ENCODE measurements at regions not wholly inside any gene's neighbourhood (a gene's known extent, or its start where the extent isn't known, plus 50 kb on each side); places are given as distances from the start of the nearest gene placed in this dataset.
A peak's percentile ranks its signal among the peaks of the same experiment; 100 is the strongest.
"Not testable (repeated sequence)": the region's sequence is repeated elsewhere in the genome, so short reads cannot be mapped to it uniquely, and the experiment has no call there.

DNA sequence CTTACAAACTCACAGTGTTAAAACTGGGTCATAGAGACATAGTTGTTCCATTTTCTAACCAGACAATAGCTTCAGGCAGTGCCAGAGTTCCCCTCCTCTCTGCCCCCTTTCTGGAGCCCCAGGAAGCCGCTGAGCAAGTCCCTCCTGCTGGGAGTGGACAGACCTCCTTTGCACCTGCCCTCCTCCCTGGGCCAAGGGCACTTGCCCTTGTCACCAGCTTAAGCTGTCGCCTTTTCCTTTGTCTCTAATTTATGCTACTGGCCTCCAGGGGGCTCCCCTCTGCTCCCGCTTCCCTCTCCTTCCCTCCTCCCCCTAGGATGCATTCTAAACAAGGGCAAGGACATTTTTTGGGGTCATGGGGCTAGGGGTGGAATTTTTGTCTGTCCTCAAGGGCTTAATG, 182.4 kb downstream of the MIS18A start:
- no peak for DNase-seq (ENCODE audit: low spot score)

DNA sequence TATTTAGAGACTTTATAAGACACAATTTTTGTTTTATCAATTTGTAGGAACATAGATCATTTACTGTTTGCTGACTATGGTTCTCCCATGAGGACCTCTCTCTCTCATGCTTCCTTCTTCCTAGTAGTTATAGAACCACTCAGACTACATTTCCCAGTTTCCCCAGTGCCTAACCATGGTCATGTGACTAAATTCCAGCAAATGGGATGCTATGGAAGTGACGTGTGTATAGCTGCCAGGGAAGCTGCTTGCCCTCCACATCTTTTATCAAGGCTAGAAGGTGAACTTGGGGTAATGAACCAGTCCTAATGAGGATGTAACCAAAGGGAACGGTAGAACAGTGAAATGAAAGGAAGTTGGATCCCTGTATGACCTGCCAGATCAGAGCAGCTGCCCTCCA, 184.0 kb downstream of the MIS18A start:
- peak; percentile 58 for DNase-seq (ENCODE audit: low spot score)

DNA sequence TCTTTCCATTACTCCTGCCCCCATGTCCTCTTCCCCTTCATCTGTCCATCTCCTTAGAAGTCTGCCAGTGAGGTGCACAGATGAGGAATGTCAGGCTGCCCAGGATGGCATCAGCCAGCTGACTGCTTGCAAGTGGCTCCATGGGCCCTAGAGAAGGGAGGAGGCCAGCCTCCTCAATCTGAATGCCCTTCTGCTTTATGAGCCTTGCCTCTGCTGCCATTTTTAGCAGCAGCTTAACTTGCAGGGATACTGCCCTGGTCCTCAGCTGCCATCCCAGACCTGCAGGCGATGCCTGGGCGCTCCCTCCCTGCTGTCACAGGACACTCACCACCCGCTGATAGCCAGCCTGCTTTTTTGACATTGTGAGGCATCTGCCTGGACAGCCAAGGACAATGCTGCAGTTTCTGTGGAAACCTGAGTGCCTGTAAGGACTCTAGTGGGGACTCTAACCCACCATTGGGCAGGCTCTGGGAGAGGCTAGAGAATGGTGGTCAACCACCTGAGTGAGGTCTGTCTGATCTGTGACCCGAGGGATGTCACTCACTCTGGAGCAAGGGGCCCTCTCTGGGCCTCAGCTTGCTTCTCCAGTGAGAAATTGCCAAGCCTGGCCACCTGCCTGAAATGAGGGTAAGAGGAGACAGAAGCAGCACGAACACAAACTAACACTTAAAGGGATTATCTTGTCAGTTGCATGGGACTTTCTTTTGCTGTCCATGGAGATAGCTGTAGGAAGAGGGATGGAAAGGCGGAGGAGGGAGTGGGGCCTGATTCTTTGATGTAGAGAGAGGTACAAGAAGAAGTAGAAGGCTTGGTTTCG, 185.0 kb downstream of the MIS18A start:
- no peak for DNase-seq (ENCODE audit: low spot score)

DNA sequence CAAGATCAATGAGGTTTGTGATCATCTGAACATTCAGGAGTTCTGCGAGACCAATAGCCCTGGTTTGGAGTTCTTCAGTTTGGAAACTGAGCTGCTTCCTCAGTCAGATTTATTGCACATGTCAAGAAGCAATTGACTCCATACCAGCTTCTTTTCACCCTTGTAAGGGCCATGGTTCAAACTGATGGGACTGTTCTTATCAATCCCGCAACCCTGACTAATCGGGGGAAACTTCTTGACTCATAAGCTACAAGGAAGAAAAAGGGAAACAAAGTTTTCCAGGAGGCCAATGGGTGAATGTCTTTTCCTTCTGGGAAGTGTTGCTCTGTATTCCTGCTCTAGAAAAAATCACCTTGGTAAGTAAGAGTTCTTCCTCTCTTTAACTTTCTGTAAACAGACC, 187.9 kb downstream of the MIS18A start:
- no peak for DNase-seq (ENCODE audit: low spot score)

DNA sequence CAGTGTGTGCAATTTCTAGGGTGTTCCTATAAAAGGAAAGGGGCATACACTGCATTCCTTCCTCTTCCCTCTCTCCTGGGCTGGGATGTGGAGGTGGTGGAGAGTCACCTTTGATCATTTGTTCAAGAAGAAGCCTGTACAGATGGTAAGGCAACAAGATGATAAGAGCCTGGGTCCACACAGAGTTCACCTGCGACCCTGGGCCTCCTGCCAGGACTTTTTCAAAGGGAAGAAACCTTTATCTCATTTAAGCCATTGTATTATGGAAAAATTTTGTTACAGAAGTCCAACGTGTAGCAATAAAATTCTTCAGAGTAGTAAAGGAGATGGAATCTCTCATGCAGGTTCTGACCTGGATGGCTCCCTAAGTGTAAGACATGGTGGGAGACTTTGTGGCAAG, 189.1 kb downstream of the MIS18A start:
- DNase-seq (ENCODE audit: low spot score), result no peak

DNA sequence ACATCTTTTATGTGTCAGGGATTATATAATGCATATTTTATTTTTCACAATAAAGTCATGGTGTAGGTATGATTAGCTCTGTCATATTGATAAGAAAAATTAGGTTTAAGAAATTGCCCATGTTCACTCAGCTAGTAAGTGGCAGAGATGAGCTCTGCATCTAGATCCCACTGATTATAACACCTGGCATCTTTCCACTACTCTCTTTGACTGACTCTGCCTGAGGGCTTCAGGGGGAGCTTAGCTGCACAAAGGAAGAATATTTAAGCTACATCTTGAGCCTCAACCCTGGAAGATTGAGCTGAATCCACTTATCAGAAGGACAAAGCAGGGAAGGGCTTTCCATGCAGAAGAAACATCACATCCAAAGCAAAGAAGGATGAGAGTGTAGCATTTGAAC, 190.4 kb downstream of the MIS18A start:
- DNase-seq (ENCODE audit: low spot score), result peak; percentile 18

DNA sequence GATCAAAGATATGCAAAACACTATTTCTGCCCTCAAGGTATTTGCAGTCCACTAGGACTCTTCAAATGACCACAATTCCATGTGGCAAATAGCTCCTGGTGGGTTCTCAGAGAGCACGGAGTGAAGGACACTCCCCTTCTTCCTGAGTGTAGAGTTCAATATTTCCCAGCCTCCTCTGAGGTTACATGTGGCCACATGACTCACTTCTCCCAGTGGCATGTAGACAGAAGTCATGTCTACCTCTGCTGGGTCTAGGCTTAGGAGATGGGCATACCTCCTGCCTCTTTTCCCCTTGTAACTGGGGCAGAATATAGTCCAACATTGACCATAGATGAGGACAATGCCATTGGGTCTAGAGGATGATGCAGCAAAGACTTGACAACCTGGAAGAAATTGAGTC, 191.4 kb downstream of the MIS18A start:
- no peak for DNase-seq (ENCODE audit: low spot score)

DNA sequence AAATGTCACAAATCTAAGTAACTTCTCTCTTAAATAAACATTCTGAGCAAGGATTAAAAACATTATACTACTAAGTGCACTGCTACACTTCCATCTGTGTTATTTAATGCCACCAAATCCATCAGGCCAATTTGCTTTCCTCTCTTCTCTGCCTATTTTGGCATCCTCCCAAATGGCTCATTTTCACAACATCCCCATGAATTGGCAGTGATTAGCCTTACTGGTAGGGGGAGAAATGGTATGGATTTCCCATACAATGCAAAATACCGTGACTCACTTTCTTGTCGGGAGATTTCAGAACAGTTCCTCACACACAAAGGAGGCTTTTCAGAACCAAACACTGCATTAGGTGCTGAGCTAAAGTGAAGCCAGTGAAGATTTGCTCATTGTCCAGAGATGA, 195.7 kb downstream of the MIS18A start:
- DNase-seq (ENCODE audit: low spot score), result no peak

DNA sequence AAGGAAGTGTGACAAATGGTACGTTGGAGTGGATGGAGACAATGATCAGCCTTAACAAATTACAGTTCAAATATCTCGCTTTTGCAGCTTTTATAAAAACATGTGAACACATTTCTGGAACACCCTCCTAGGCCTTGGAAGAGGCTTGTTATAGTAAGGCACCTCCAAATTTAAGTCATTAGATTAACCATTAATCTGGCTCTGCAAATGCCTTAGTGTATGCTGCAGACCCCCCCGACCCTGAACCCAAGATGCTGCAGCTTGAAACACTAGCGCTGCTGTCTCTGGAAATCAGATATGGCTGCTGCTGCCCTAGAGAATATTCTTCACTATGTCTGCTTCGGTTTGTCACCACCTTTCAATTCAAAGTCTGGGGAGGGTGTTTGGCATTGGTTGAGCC, 196.4 kb downstream of the MIS18A start:
- no peak for DNase-seq (ENCODE audit: low spot score)

DNA sequence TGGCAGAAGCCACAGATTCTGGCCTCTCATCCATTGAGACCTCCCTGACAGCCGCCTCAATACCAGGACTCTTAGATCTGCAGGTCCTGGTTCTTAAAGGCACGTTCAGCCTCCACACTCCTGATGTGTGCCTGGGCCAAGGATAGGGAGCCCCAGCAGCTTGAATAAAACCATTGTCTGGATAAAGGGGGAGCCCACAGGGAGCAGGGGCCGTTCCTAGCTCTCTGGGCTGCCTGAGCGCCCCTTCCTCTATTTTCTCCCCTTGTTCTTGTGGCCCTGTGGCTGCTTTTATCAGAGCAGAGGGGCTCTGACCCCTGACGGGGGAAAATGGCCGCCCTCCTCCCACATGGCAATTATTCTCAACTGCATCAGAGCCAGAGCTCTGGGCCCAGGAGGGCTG, 200.8 kb downstream of the HUNK start:
- DNase-seq (ENCODE audit: low spot score), result no peak

DNA sequence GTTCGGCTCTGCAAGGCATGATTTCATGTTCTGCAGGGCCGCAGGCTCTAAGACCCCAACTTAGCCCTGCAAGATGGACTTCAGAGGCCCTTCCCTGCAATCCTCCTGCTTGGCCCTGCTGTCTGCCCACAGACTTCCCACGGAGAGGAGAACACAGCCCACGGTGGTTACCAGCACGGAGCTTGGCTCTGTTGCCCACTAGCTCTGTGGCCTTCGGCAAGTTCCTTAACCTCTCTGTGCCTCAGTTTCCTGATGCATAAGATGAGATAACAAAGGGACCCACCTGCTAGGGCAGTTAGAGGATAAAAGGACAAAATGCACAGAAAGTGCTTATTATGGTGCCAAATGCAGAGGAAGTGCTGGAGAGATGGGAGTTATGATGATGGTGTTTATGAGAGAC, 200.4 kb downstream of the HUNK start:
- DNase-seq (ENCODE audit: low spot score), result no peak

DNA sequence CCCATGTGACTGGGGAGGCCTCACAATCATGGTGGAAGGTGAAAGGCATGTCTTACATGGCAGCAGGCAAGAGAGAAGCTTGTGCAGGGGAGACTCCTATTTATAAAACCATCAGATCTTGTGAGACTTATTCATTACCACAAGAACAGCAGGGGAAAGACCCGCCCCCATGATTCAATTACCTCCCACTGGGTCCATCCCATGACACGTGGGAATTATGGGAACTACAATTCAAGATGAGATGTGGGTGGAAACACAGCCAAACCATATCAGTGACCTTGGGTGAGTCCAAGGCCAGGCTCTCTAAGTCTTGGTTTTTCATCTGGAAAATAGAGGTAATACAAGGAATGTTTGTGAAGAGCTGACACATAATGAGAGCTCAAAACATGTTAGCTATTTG, 198.8 kb downstream of the HUNK start:
- not testable (repeated sequence) for DNase-seq (ENCODE audit: low spot score)

DNA sequence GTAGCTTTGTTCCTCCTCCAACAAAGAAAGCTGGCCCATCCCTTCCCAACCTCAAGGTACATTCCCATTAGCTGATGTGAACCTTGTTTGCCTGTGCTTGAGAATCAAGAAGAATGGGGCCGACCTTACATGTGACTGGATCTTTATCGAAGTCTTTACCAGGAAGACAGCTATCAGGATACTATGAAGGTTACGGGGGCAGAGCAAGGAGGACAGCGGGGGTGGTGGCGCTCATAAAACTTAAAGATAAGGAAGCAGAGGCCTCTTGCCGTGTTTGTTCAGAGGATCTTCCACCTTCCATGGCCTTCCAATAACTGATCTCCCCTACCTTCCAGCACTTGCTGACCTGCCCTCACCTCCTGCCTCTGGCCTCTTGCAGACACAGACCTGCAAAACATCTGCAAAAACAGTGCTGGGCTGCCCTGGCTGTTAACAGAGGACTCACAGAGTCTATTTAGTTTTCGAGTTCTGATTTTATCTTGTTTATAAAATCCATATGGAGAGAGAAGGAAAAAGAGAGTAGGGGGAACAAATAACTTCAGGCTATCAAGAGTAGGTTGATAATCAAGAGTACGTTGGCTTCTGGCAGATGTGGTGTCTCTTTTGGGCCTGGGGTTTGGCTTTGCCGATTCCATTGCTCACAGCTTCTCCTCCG, 198.0 kb downstream of the HUNK start:
- no peak for DNase-seq (ENCODE audit: low spot score)

DNA sequence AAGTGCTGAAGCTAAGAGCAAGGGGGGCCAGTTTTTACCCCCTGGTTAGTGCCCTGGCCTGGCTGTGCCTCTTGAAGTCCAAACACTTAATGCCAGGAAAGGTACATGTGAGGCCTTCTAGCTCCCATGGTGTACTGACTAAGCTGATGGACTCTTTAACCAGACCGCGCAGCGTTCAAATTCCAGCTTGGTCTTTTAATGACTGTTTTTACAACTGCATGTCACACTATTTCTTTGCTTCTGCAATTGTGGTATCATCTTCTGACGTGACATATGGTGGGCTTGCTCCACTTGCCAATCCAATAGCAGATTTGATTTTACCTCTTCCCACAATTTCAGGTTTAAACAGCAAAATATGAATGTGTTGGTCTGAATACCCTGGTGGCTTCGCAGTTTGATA, 197.3 kb downstream of the HUNK start:
- no peak for DNase-seq (ENCODE audit: low spot score)

DNA sequence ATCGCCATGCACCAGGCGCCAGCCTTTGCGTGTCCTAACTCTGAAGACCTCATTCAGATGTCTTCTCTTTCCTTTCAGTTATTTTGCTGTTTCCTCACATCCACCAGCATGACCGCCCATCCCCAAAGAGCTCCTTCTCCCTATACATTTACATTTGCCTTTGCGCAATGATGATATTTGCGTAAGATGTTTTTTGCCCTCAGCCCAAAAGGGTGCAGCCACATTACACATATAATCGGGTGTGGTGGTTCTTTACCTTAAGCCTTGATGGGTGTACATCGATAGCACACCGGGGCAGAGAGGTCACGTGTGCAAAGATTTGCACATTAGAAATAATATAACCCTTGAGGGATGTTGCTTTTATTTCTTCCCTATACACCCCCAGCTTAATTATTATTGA, 192.8 kb downstream of the HUNK start:
- DNase-seq (ENCODE audit: low spot score), result no peak

DNA sequence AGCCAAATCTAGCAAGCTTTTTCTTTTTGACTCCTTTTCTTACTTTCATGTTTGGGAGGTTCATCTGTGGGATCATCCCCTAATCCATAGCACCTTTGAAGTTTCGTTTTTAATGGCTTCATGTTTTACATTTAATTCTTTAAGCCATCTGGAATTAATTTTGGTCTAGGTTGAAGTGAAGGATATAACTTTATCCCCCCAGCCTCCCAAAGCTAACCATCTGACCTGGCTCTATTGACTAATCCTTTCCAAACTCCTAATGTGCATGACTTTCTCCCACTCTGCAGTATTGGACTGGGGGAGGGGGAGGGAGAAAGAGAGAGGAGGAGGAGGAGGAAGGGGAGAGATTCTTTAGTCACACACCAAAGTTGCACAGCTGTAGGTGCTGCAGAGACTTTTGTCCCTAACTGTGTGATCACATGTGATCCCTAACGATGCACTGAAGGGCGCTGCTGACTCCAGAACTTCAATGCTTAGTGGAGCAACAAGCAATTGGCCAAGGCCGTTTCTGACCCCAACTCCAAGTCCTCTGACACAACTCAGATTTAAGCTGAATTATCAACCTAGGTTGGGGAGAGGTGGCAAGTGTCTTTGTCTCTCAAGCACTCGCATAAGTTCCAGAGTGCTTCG, 191.6 kb downstream of the HUNK start:
- DNase-seq (ENCODE audit: low spot score), result peak; percentile 87

DNA sequence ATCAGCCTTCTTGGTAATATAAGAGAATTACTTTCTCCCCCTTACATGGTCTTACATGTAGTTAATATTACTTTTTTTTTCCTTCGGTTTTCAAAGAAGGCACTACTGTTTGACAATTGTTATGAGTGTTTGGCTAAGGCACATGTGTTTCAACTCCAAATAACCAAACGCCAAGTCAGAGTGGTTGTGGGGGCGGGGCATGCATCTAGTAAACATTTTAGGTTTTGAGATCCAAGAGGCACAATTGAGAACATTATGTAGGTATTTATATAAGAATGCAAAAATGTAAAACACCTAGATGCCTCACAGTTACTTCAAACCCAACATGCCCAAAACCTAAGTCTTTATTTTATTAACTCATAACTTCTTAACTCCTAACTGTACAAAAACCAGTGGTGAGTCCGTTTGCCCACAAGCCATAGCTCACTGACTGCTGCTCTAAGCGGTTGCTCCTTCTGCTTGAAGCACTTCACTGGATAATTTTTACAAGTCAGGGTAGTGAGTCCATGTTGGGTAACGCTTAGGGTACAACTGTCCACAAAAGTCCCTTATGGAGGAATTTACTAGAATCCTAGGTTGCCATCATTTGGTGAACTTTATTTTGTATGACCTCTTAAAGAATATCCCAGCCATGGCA, 189.9 kb downstream of the HUNK start:
- DNase-seq (ENCODE audit: low spot score), result no peak

DNA sequence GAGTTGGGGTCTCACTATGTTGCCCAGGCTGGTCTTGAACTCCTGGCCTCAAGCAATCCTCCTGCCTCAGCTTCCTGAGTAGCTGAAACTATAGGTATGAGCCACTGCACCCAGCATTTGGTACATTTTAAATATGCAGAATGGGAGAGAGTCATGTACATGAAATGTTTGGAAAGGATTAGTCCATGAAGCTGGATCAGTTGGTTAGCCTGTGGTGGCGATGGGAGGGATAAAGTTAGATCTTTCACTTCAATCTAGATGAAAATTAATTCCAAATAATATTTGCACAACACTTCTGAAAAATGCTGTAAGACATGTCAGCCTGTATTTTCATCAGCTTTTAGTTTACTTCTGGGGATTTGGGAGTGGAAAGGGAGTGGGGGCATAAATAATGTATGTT, 188.9 kb downstream of the HUNK start:
- DNase-seq (ENCODE audit: low spot score), result peak; percentile 46

DNA sequence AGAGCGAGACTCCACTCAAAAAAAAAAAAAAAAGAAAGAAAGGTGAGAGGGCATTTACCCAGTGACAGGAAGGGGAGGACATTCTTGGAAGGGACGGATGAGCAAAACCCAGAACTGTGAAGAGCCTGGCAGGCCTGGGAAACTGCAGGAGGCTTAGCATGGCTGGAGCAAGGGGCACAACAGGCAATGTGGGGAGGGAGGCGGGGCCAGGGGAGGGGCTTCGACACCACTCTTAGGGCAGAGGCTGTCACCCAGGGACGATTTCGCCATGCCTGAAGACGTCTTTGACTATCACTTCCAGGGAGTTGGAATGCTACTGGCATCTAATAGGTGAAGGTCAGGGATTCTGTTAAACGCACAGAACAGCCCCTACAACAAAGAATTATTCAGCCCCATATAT, 184.0 kb downstream of the HUNK start:
- DNase-seq (ENCODE audit: low spot score), result no peak

DNA sequence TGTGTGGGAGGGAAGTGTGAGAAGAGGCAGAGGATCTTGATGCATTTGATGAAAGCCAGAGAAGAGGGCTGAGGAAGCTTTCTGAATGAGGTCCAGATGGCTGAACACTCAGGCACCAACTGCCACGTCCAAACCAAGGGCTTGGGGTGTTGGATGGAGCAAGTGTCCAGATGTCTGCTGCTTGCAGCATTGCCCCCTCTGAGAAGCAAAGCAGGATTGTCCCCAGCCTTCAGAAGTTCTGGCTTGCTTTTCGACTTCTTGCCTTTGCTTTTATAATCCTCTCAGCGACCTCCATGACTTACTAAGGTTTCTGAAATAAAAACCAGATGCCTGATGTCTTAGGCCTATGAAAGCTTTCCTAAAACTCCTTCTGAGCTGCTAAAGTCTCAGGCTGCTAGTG, 182.5 kb downstream of the HUNK start:
- peak; percentile 97 for DNase-seq (ENCODE audit: low spot score)
